GM12892 (cell line): ENCODE measurements at regions not wholly inside any gene's neighbourhood (a gene's known extent, or its start where the extent isn't known, plus 50 kb on each side); places are given as distances from the start of the nearest gene placed in this dataset.

Source experiments
- POLR2A ChIP-seq: IDR thresholded peaks from 2 replicates; pipeline ENCODE4 v1.6.1; 2011; ENCODE audit warnings: low read depth, low read length, control low read depth
- POLR2AphosphoS5 ChIP-seq: IDR thresholded peaks from 2 replicates; pipeline ENCODE4 v1.6.1; 2011; ENCODE audit warnings: low read depth, low read length, control low read depth
- TAF1 ChIP-seq: IDR thresholded peaks from 2 replicates; pipeline ENCODE4 v1.6.1; 2011; ENCODE audit warnings: low read depth, mild to moderate bottlenecking, control low read depth, low read length, borderline replicate concordance

DNA sequence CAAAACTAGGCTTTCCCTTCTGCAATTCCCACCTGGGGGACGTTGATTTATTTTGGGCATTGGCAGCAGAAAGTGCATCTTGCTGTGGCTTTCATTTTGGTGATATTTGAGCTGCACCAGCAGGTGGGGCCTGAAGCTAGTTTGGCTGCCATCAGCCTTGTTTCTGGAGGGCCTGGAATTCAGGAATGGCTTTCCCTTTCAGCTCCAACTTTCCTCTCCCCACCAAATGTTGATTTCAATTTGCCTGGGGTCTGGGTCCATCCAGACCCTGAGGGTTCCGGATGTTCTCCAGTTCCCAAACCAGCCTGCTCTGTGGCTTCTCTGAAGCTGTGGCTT, 640.4 kb downstream of the TYW1 start:
- TF ChIP-seq POLR2A (no peak), TAF1 (no peak), POLR2AphosphoS5 (no peak)
